G401.6 (cell line): ENCODE measurements at regions not wholly inside any gene's neighbourhood (a gene's known extent, or its start where the extent isn't known, plus 50 kb on each side); places are given as distances from the start of the nearest gene placed in this dataset.
"Not testable (repeated sequence)": the region's sequence is repeated elsewhere in the genome, so short reads cannot be mapped to it uniquely, and the experiment has no call there.

Experiments
- FAIRE-seq: peaks from 2 replicates; lab custom pipeline; 2012; peaks lifted over from hg19 to GRCh38; lab: Jason Lieb, UNC

GRCh38 chr2:61620244-61621159 is 82.3 kb upstream of the XPO1 start:
- FAIRE-seq = no peak

- no peak for FAIRE-seq
Observed at GRCh38 chr2:61619561-61619960, 81.4 kb upstream of the XPO1 start.

DNA sequence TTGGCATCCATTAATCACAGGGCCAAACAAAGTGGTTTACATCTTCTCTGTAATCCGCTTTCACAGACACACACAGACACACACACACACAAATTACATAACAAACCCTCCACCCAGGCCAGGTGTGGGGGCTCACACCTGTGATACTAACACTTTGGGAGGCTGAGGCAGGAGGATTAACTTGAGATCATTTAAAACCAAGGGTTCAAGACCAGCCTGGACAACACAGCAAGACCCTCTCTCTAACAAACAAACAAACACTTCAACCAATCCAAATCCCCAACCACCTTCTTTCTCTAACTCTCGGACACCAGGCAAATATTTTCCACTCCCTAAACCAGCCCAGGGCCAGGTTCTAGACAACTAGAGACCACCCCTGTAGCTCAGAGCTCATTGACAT is 79.5 kb upstream of the XPO1 start:
- FAIRE-seq = no peak

DNA sequence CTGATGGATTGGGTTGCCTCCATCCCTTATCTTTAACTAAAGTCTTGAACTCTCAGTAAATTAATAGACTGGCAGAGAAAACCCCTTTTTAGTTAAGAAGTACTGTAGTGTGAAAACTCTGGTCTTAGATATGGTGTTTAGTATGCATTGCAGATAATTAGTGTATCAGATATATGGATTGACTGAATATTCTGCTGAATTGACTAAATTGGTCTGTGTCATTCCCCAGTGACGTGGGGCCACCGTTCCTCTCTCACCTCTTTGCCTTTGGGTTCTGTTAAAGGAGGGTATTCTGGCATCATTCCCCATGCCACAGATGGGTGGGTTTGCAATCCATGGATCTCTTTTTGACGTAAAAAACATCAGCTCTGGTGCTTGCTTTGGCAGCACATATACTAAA is 67.1 kb upstream of the XPO1 start:
- no peak for FAIRE-seq

- no peak for FAIRE-seq
Observed at GRCh38 chr2:61604433-61604832, 66.3 kb upstream of the XPO1 start.

DNA sequence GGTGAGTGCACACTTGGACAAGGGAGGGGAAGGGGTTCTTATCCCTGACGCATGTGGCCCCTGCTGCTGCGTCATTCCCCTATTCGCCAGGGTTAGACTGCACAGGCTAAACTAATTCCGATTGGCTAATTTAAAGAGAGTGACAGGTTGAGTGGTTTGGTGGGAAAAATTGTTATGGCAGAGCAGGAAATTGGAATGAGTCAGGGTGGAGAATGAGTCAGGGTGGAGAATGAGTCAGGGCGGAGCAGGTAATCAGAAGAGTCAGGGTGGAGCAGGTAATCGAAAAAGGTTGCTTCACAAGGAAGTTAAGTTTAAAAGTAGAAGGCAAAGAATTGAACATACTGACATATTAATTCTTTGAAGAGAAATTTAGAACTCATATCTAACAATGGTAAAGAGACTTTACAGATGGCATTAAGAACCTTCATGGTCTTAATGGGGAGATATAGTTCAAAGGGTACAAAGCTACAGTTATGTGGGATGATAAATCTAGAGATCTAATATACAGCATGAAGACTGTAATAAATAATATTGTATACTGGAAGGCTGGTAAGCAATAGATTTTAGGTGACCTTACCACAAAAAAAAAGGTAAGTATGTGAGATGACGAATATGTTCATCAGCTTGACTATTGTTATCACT is 60.5 kb upstream of the XPO1 start:
- not testable (repeated sequence) for FAIRE-seq

DNA sequence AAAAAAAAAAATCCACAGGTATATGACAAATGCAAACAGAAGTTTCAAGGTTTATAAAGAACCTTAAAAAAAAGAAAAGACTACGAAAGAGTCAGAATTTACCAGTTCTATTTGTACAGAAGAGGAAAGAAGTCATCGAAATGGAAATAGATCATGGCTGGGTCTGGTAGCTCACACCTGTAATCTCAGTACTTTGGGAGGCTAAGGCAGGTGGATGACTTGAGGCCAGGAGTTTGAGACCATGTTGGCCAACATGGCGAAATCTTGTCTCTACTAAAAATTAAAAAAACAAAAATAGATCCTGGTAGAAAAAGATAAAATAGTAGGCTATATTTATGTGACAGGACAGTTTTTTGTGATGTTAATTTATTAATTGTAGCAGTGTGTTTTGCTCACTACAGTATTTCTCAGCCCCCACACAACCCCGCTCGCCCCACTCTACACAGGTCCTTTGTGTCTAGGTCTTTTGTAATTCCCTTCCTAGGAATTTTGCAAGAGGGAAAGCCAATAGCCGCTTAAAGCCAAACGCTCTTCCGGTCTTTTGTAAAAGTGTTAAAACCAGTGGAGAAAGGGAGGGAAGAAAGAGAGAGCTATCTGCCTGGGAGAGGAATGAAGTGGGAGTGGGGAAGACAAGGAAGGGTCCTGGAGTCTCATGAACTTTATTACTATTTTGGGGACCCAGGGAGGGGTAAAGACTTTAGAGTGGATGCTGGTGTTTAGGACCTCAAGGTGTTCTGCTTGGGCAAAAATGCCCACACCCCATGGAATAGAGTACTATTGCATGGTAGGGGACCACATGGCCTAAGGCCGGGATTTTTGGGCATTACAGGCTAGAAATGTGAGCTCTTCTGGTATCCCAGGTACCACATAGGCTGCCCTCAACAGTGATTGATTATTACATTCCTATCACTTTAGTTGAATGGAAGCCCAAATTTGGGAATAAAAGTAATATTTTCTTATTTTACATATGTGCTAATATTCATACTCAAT is 59.4 kb upstream of the XPO1 start:
- no peak for FAIRE-seq

- FAIRE-seq = not testable (repeated sequence)
Observed at GRCh38 chr2:61594201-61594600, 56.0 kb upstream of the XPO1 start.

DNA sequence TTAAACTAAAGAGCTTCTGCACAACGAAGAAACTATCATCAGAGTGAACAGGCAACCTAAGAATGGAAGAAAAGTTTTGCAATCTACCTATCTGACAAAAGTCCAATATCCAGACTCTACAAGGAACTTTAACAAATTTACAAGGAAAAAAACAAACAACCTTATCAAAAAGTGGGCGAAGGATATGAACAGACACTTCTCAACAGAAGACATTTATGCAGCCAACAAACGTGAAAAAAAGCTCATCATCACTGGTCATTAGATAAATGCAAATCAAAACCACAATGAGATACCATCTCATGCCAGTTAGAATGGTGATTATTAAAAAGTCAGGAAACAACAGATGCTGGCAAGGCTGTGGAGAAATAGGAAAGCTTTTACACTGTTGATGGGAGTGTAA is 55.5 kb upstream of the XPO1 start:
- not testable (repeated sequence) for FAIRE-seq

GRCh38 chr2:61590214-61590613 is 52.1 kb upstream of the XPO1 start:
- FAIRE-seq = no peak

DNA sequence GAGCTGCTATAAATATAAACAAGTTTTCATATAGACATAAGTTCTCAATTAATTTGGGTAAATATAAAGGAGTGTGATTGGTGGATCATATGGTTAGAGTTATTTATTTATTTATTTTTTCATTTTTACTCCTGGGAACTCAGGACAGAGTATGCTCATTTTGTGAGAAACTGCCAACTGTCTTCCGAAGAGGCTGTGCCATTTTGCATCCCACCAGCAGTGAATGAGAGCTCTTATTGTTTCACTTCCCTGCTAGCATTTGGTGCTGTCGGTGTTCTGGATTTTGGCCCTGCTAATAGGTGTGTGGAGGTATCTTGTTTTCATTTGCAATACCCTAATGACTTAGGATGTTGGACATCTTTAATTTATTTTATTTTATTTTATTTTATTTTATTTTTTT is 50.4 kb upstream of the XPO1 start:
- no peak for FAIRE-seq
